H9 (cell line): ENCODE measurements at regions not wholly inside any gene's neighbourhood (a gene's known extent, or its start where the extent isn't known, plus 50 kb on each side); places are given as distances from the start of the nearest gene placed in this dataset.

ENCODE experiments used
- DNase-seq: peaks from one replicate; pipeline ENCODE4 v3.0.0-alpha.2; 2017
- H2AFZ ChIP-seq: one replicate; pipeline ENCODE4 v1.6.1; 2013; ENCODE audit warnings: mild to moderate bottlenecking, low read length, control low read depth, moderate library complexity
- H2AK5ac ChIP-seq: 2 replicates; pipeline ENCODE4 v1.6.1; 2013; ENCODE audit warnings: low read length, control low read depth, mixed read lengths; ENCODE audit not compliant: insufficient read length
- H2BK120ac ChIP-seq: one replicate; pipeline ENCODE4 v1.6.1; 2013; ENCODE audit warnings: low read depth, mild to moderate bottlenecking, low read length, control low read depth, inconsistent platforms; ENCODE audit not compliant: poor library complexity, severe bottlenecking
- H2BK12ac ChIP-seq: 2 replicates; pipeline ENCODE4 v1.6.1; 2013; ENCODE audit warnings: low read length, control low read depth, mixed read lengths, low read depth; ENCODE audit not compliant: insufficient read length
- H2BK15ac ChIP-seq: 2 replicates; pipeline ENCODE4 v1.6.1; 2013; ENCODE audit warnings: low read depth, low read length, control low read depth
- H2BK20ac ChIP-seq: one replicate; pipeline ENCODE4 v1.6.1; 2013; ENCODE audit warnings: low read depth, mild to moderate bottlenecking, low read length, control low read depth, inconsistent platforms; ENCODE audit not compliant: poor library complexity, severe bottlenecking
- H2BK5ac ChIP-seq: 2 replicates; pipeline ENCODE4 v1.6.1; 2013; ENCODE audit warnings: low read length, control low read depth, mixed read lengths; ENCODE audit not compliant: insufficient read length
- H3K14ac ChIP-seq: 2 replicates; pipeline ENCODE4 v1.6.1; 2013; ENCODE audit warnings: low read length, control low read depth; ENCODE audit not compliant: insufficient read depth
- H3K18ac ChIP-seq: 2 replicates; pipeline ENCODE4 v1.6.1; 2013; ENCODE audit warnings: low read depth, mild to moderate bottlenecking, mixed read lengths, low read length, control low read depth; ENCODE audit not compliant: insufficient read length
- H3K23ac ChIP-seq: 2 replicates; pipeline ENCODE4 v1.6.1; 2013; ENCODE audit warnings: low read length, control low read depth, mixed read lengths, low read depth; ENCODE audit not compliant: insufficient read length
- H3K23me2 ChIP-seq: 2 replicates; pipeline ENCODE4 v1.6.1; 2013; ENCODE audit warnings: low read depth, mild to moderate bottlenecking, mixed read lengths, low read length, control low read depth; ENCODE audit not compliant: insufficient read length, poor library complexity, severe bottlenecking
- H3K27ac ChIP-seq: 2 replicates; pipeline ENCODE4 v1.5.1; 2013; ENCODE audit warnings: low read length, control low read depth, mixed read lengths, low read depth; ENCODE audit not compliant: insufficient read length
- H3K27me3 ChIP-seq: 2 replicates; pipeline ENCODE4 v1.6.1; 2013; ENCODE audit warnings: low read length, control low read depth, inconsistent platforms; ENCODE audit not compliant: insufficient read depth
- H3K4ac ChIP-seq: 2 replicates; pipeline ENCODE4 v1.6.1; 2013; ENCODE audit warnings: low read depth, mild to moderate bottlenecking, control low read depth, inconsistent platforms, low read length, moderate library complexity
- H3K4me1 ChIP-seq: 2 replicates; pipeline ENCODE4 v1.6.1; 2013; ENCODE audit warnings: low read length, control low read depth, inconsistent platforms; ENCODE audit not compliant: insufficient read depth
- H3K4me2 ChIP-seq: 2 replicates; pipeline ENCODE4 v1.6.1; 2013; ENCODE audit warnings: low read length, control low read depth, mixed read lengths; ENCODE audit not compliant: insufficient read length, insufficient read depth
- H3K56ac ChIP-seq: 2 replicates; pipeline ENCODE4 v1.6.1; 2013; ENCODE audit warnings: low read depth, mild to moderate bottlenecking, mixed read lengths, low read length, control low read depth; ENCODE audit not compliant: insufficient read length
- H3K79me1 ChIP-seq: 2 replicates; pipeline ENCODE4 v1.6.1; 2013; ENCODE audit warnings: low read depth, mild to moderate bottlenecking, moderate library complexity, low read length, control low read depth, inconsistent platforms; ENCODE audit not compliant: insufficient read depth, poor library complexity, severe bottlenecking
- H3K79me2 ChIP-seq: 2 replicates; pipeline ENCODE4 v1.6.1; 2013; ENCODE audit warnings: low read length, control low read depth, inconsistent platforms; ENCODE audit not compliant: insufficient read depth
- H3K9ac ChIP-seq: 2 replicates; pipeline ENCODE4 v1.6.1; 2013; ENCODE audit warnings: low read length, control low read depth, mixed read lengths; ENCODE audit not compliant: insufficient read length; ENCODE audit errors: extremely low read depth
- H3K9me3 ChIP-seq: one replicate; pipeline ENCODE4 v1.6.1; 2013; ENCODE audit warnings: low read depth, low read length, inconsistent platforms; ENCODE audit not compliant: control insufficient read depth
- H3T11ph ChIP-seq: one replicate; pipeline ENCODE4 v1.6.1; 2013; ENCODE audit warnings: mild to moderate bottlenecking, low read length, control low read depth, inconsistent platforms
- H4K20me1 ChIP-seq: one replicate; pipeline ENCODE4 v1.6.1; 2013; ENCODE audit not compliant: control insufficient read depth, insufficient read length, insufficient read depth
- H4K5ac ChIP-seq: 2 replicates; pipeline ENCODE4 v1.6.1; 2013; ENCODE audit warnings: low read depth, mild to moderate bottlenecking, mixed read lengths, low read length, control low read depth; ENCODE audit not compliant: insufficient read length
- H4K8ac ChIP-seq: replicated peaks from 2 replicates; pipeline ENCODE4 v1.6.1; 2013; ENCODE audit warnings: low read length, control low read depth, mixed read lengths, low read depth; ENCODE audit not compliant: insufficient read length
- H4K91ac ChIP-seq: 2 replicates; pipeline ENCODE4 v1.6.1; 2013; ENCODE audit warnings: low read depth, mild to moderate bottlenecking, moderate library complexity, mixed read lengths, low read length, control low read depth; ENCODE audit not compliant: insufficient read length
- H3K27ac Mint-ChIP-seq, 3 experiments: 2 replicates in 2 of 3; 3 replicates in 1 of 3; pipeline ENCODE4 v1.8.0; 2020 to 2021; ENCODE audit warnings: mixed read lengths in 3 of 3, mild to moderate bottlenecking in 1 of 3, moderate library complexity in 1 of 3
- H3K27me3 Mint-ChIP-seq: 2 replicates; pipeline ENCODE4 v1.8.0; 2021; ENCODE audit warnings: low read depth, mild to moderate bottlenecking, moderate library complexity, mixed read lengths
- H3K36me3 Mint-ChIP-seq, 3 experiments: 2 replicates in 2 of 3; 3 replicates in 1 of 3; pipeline ENCODE4 v1.8.0; 2020 to 2021; ENCODE audit warnings: low read depth in 3 of 3, mixed read lengths in 3 of 3; ENCODE audit not compliant: insufficient read depth in 1 of 3
- H3K4me1 Mint-ChIP-seq, 2 experiments: 2 replicates each; pipeline ENCODE4 v1.8.0; 2020; ENCODE audit warnings: mixed read lengths in 2 of 2
- H3K4me3 Mint-ChIP-seq, 2 experiments: 2 replicates in 1 of 2; 3 replicates in 1 of 2; pipeline ENCODE4 v1.8.0; 2020 to 2021; ENCODE audit warnings: mild to moderate bottlenecking in 2 of 2, mixed read lengths in 2 of 2, moderate library complexity in 1 of 2
- H3K9me3 Mint-ChIP-seq, 2 experiments: 2 replicates in 1 of 2; 3 replicates in 1 of 2; pipeline ENCODE4 v1.8.0; 2020; ENCODE audit warnings: mild to moderate bottlenecking in 2 of 2, mixed read lengths in 2 of 2, moderate library complexity in 1 of 2
- CTCF ChIP-seq: fragments of 200-600 bp; sonication (generic); conservative IDR thresholded peaks from 3 replicates; pipeline ENCODE4 v1.8.0; 2021; ENCODE audit warnings: antibody characterized with exemption, mild to moderate bottlenecking
- WGBS: extraction: QIAGEN DNeasy Blood & Tissue Kit; methylation state at CpG from one replicate; pipeline ENCODE4 v1.1.7; 2013; ENCODE audit warnings: missing lambda C conversion rate, low lambda C conversion rate, mixed read lengths; ENCODE audit not compliant: insufficient read length; ENCODE audit errors: extremely low coverage; 5-methylcytosine and 5-hydroxymethylcytosine counted together

- Histone ChIP-seq H4K5ac (no peak overlapping the region), H2BK15ac (no peak overlapping the region), H2AK5ac (no peak overlapping the region), H4K8ac (no peak overlapping the region), H3K27me3 (no peaks in the 10 kb centered on the region), H3K4ac (no peak overlapping the region), H3K23me2 (no peaks in the 10 kb centered on the region), H2BK5ac (no peak overlapping the region), H2AFZ (no peak overlapping the region), H3K14ac (no peak overlapping the region), H2BK12ac (no peak overlapping the region), H3K56ac (no peak overlapping the region), H3K9me3 (no peaks in the 10 kb centered on the region), H3K9ac (no peak overlapping the region), H4K91ac (no peak overlapping the region), H3K18ac (no peak overlapping the region), H3K79me2 (no peaks in the 10 kb centered on the region), H3K4me2 (peak overlapping the region; percentile 36), H3T11ph (no peak overlapping the region), H3K27ac (no peak overlapping the region), H4K20me1 (no peaks in the 10 kb centered on the region), H3K79me1 (no peaks in the 10 kb centered on the region), H3K4me1 (peaks cover 3% of the 10 kb centered on the region; the same call in 1 of the 2 replicates), H2BK20ac (no peak overlapping the region), H3K23ac (no peak overlapping the region), H2BK120ac (no peak overlapping the region)
- peaks cover 0 to 11% (median 10%) of the 10 kb centered on the region in 3 experiments; a peak in 5 of 7 replicates for H3K36me3 Mint-ChIP-seq
- H3K27me3 Mint-ChIP-seq = peaks cover 9% of the 10 kb centered on the region
- peaks cover 29 to 33% of the 10 kb centered on the region in 2 experiments for H3K4me1 Mint-ChIP-seq
- no CpG with 5 or more reads among the region's 23 CpGs for WGBS
- H3K27ac Mint-ChIP-seq = no peak overlapping the region; a peak in 1 of 7 replicates
- peak overlapping the region in 1 of 2 experiments; percentile 8; a peak in 1 of 5 replicates for H3K4me3 Mint-ChIP-seq
- no peak for DNase-seq
- peaks cover 4 to 9% of the 10 kb centered on the region in 2 experiments; a peak in 4 of 5 replicates for H3K9me3 Mint-ChIP-seq
- no peak for TF ChIP-seq CTCF
Measured at GRCh38 chr16:55189682-55190636, 134.0 kb upstream of the IRX6 start.
